Neural progenitor cell (in vitro differentiated cells): ENCODE measurements at regions not wholly inside any gene's neighbourhood (a gene's known extent, or its start where the extent isn't known, plus 50 kb on each side); places are given as distances from the start of the nearest gene placed in this dataset.
"Not testable (repeated sequence)": the region's sequence is repeated elsewhere in the genome, so short reads cannot be mapped to it uniquely, and the experiment has no call there.

Experiments used
- DNase-seq: peaks from one replicate; pipeline ENCODE4 v3.0.0-alpha.2; 2016; ENCODE audit warnings: low spot score
- H2AFZ ChIP-seq: fragments of 200-600 bp; sonication (generic); replicated peaks from 2 replicates; pipeline ENCODE4 v1.6.1; 2016; ENCODE audit warnings: antibody characterized with exemption
- H3F3A ChIP-seq: fragments of 200-600 bp; sonication (generic); 2 replicates; pipeline ENCODE4 v1.6.1; 2016; ENCODE audit warnings: antibody characterized with exemption, low read depth
- H3K27ac ChIP-seq: fragments of 200-600 bp; sonication (generic); 2 replicates; pipeline ENCODE4 v1.5.1; 2016; ENCODE audit warnings: mild to moderate bottlenecking
- H3K27me3 ChIP-seq: fragments of 200-600 bp; sonication (generic); 2 replicates; pipeline ENCODE4 v1.6.1; 2016; ENCODE audit warnings: mild to moderate bottlenecking, moderate library complexity
- H3K36me3 ChIP-seq: fragments of 200-600 bp; sonication (generic); 2 replicates; pipeline ENCODE4 v1.5.1; 2016
- H3K4me1 ChIP-seq: fragments of 200-600 bp; sonication (generic); 2 replicates; pipeline ENCODE4 v1.6.1; 2016; ENCODE audit warnings: mixed run types
- H3K4me2 ChIP-seq: fragments of 200-600 bp; sonication (generic); 2 replicates; pipeline ENCODE4 v1.6.1; 2016
- H3K4me3 ChIP-seq: fragments of 200-600 bp; sonication (generic); 2 replicates; pipeline ENCODE4 v1.5.1; 2016
- H3K79me2 ChIP-seq: fragments of 200-600 bp; sonication (generic); 2 replicates; pipeline ENCODE4 v1.6.1; 2016; ENCODE audit warnings: low read depth
- H3K9ac ChIP-seq: fragments of 200-600 bp; sonication (generic); 2 replicates; pipeline ENCODE4 v1.6.1; 2016
- H3K9me3 ChIP-seq: fragments of 200-600 bp; sonication (generic); 2 replicates; pipeline ENCODE4 v1.5.1; 2016; ENCODE audit warnings: low read depth
- H4K20me1 ChIP-seq: fragments of 200-600 bp; sonication (generic); 2 replicates; pipeline ENCODE4 v1.6.1; 2016; ENCODE audit warnings: low read depth
- H3K27ac Mint-ChIP-seq: 3 replicates; pipeline ENCODE4 v1.8.0; 2021; ENCODE audit warnings: mixed read lengths
- H3K27me3 Mint-ChIP-seq: 2 replicates; pipeline ENCODE4 v1.8.0; 2022; ENCODE audit warnings: low read depth, mild to moderate bottlenecking, inconsistent platforms, moderate library complexity, mixed read lengths; ENCODE audit not compliant: insufficient read depth
- H3K36me3 Mint-ChIP-seq: 3 replicates; pipeline ENCODE4 v1.8.0; 2021; ENCODE audit warnings: mixed read lengths
- H3K4me1 Mint-ChIP-seq: 3 replicates; pipeline ENCODE4 v1.8.0; 2021; ENCODE audit warnings: mixed read lengths
- H3K4me3 Mint-ChIP-seq: 3 replicates; pipeline ENCODE4 v1.8.0; 2021; ENCODE audit warnings: mild to moderate bottlenecking, moderate library complexity, mixed read lengths
- H3K9me3 Mint-ChIP-seq: 3 replicates; pipeline ENCODE4 v1.8.0; 2020; ENCODE audit warnings: mixed read lengths
- EZH2 ChIP-seq: fragments of 200-600 bp; sonication (generic); IDR thresholded peaks from 2 replicates; pipeline ENCODE4 v1.6.1; 2017; ENCODE audit warnings: antibody characterized with exemption, mild to moderate bottlenecking, moderate library complexity
- EZH2phosphoT487 ChIP-seq: fragments of 200-600 bp; sonication (generic); IDR thresholded peaks from 2 replicates; pipeline ENCODE4 v1.6.1; 2017; ENCODE audit warnings: antibody characterized with exemption
- TF ChIP-seq, protein P1 (sequence below): fragments of 200-600 bp; sonication (generic); IDR thresholded peaks from 2 replicates; pipeline ENCODE4 v1.5.1; 2017; ENCODE audit warnings: antibody characterized with exemption, mild to moderate bottlenecking

DNA sequence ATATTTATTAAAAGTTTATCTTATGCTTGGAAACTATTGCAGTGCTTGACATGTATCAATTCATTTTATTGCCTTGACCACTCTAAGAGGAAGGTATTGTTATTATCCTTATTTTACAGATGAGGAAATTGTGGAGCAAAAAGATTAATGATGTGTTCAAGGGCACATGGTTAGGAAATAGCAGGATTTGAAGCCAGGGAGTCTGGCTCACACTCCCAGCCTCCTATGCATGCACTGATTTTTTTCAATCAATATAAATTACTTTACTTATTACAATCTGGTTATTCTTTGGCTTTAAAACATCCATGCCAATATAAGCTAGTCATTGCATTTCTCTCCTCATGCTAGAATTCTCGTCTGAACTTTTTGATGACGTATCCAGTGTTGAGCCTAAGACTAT lies 94.2 kb upstream of the TBX5 start:
- no peak overlapping the region for H3K9ac ChIP-seq
- H3K27ac ChIP-seq: no peak overlapping the region
- no peaks in the 10 kb centered on the region for H3K9me3 ChIP-seq
- H3K36me3 Mint-ChIP-seq: no peaks in the 10 kb centered on the region
- TF ChIP-seq EZH2phosphoT487: no peak
- no peak for TF ChIP-seq EZH2
- TF ChIP-seq, protein P1, sequence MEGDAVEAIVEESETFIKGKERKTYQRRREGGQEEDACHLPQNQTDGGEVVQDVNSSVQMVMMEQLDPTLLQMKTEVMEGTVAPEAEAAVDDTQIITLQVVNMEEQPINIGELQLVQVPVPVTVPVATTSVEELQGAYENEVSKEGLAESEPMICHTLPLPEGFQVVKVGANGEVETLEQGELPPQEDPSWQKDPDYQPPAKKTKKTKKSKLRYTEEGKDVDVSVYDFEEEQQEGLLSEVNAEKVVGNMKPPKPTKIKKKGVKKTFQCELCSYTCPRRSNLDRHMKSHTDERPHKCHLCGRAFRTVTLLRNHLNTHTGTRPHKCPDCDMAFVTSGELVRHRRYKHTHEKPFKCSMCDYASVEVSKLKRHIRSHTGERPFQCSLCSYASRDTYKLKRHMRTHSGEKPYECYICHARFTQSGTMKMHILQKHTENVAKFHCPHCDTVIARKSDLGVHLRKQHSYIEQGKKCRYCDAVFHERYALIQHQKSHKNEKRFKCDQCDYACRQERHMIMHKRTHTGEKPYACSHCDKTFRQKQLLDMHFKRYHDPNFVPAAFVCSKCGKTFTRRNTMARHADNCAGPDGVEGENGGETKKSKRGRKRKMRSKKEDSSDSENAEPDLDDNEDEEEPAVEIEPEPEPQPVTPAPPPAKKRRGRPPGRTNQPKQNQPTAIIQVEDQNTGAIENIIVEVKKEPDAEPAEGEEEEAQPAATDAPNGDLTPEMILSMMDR: no peak
- H3K27ac Mint-ChIP-seq: no peak overlapping the region
- H3K4me1 Mint-ChIP-seq: peaks cover 11% of the 10 kb centered on the region
- DNase-seq: no peak
- H3K9me3 Mint-ChIP-seq: no peaks in the 10 kb centered on the region
- H2AFZ ChIP-seq: no peak overlapping the region
- no peak overlapping the region for H3K4me2 ChIP-seq
- H3K4me3 Mint-ChIP-seq: no peak overlapping the region
- H3K27me3 Mint-ChIP-seq: peaks cover 8% of the 10 kb centered on the region
- peaks cover 15% of the 10 kb centered on the region for H3K4me1 ChIP-seq
- H3K27me3 ChIP-seq: peaks cover 100% of the 10 kb centered on the region
- H3K36me3 ChIP-seq: no peaks in the 10 kb centered on the region
- no peaks in the 10 kb centered on the region for H4K20me1 ChIP-seq
- H3F3A ChIP-seq: peaks cover 9% of the 10 kb centered on the region
- H3K4me3 ChIP-seq: no peak overlapping the region
- no peaks in the 10 kb centered on the region for H3K79me2 ChIP-seq

DNA sequence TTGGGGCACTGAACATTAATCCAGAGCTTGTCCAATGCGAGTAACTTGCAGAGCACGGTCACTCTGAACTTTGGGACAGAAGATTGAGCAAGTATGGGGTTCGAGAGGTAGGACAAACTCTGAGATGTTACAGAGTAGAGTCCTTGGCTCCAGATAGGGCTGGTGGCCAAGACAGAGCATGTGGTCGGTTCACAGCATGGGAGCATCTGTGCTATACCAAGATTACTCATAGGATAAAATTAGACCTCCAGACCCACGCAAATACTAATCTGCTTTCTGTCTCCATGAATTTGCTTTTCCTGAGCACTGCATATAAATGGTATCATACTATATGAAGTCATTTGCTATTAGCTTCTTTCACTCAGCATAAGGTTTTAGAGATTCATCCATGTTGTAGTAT lies 93.4 kb upstream of the TBX5 start:
- H3K4me1 ChIP-seq: peaks cover 15% of the 10 kb centered on the region
- TF ChIP-seq, protein P1: no peak
- TF ChIP-seq EZH2: no peak
- TF ChIP-seq EZH2phosphoT487: no peak
- H3K27me3 Mint-ChIP-seq: peaks cover 11% of the 10 kb centered on the region
- no peak overlapping the region for H3K4me2 ChIP-seq
- H3F3A ChIP-seq: peaks cover 9% of the 10 kb centered on the region
- no peaks in the 10 kb centered on the region for H3K9me3 Mint-ChIP-seq
- no peak overlapping the region for H3K9ac ChIP-seq
- H3K27ac ChIP-seq: no peak overlapping the region
- H3K27me3 ChIP-seq: peaks cover 100% of the 10 kb centered on the region
- H3K27ac Mint-ChIP-seq: no peak overlapping the region
- no peak overlapping the region for H3K4me3 ChIP-seq
- H2AFZ ChIP-seq: no peak overlapping the region
- H3K4me3 Mint-ChIP-seq: no peak overlapping the region
- no peaks in the 10 kb centered on the region for H3K9me3 ChIP-seq
- H3K36me3 ChIP-seq: no peaks in the 10 kb centered on the region
- H4K20me1 ChIP-seq: no peaks in the 10 kb centered on the region
- H3K79me2 ChIP-seq: no peaks in the 10 kb centered on the region
- no peak for DNase-seq
- H3K36me3 Mint-ChIP-seq: no peaks in the 10 kb centered on the region
- peaks cover 11% of the 10 kb centered on the region for H3K4me1 Mint-ChIP-seq

DNA sequence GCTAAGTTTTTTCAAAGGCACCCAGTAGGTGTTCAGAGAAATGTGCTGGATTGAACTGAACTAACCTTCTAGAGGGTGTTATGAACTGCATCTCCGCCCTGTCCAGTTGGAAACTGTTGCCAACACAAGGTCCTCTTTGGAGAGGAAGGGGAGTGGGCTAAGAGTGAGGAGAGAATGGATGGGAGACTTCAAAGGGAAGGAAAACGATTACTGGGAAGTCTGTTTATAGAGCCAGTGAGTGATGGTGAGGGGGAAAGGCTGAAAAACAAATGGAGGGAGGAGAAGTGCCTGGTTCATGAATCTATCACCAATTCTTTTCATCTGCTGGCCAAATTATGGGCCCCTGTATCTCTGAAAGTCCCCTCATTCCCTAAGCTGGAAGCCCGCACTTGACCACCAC lies 86.0 kb upstream of the TBX5 start:
- H3K9me3 ChIP-seq: no peaks in the 10 kb centered on the region
- TF ChIP-seq, protein P1: no peak
- no peak for TF ChIP-seq EZH2phosphoT487
- TF ChIP-seq EZH2: no peak
- H3K4me1 Mint-ChIP-seq: no peaks in the 10 kb centered on the region
- no peaks in the 10 kb centered on the region for H3K36me3 Mint-ChIP-seq
- H3K4me3 Mint-ChIP-seq: no peak overlapping the region
- H3K36me3 ChIP-seq: no peaks in the 10 kb centered on the region
- no peak overlapping the region for H3K4me3 ChIP-seq
- H3K9me3 Mint-ChIP-seq: no peaks in the 10 kb centered on the region
- H3K27ac ChIP-seq: no peak overlapping the region
- no peak overlapping the region for H3K4me2 ChIP-seq
- DNase-seq: no peak
- H3K4me1 ChIP-seq: no peaks in the 10 kb centered on the region
- peaks cover 100% of the 10 kb centered on the region for H3K27me3 ChIP-seq
- no peak overlapping the region for H3K9ac ChIP-seq
- no peaks in the 10 kb centered on the region for H3F3A ChIP-seq
- H2AFZ ChIP-seq: no peak overlapping the region
- no peaks in the 10 kb centered on the region for H4K20me1 ChIP-seq
- peaks cover 32% of the 10 kb centered on the region for H3K27me3 Mint-ChIP-seq
- H3K27ac Mint-ChIP-seq: no peak overlapping the region
- H3K79me2 ChIP-seq: no peaks in the 10 kb centered on the region

DNA sequence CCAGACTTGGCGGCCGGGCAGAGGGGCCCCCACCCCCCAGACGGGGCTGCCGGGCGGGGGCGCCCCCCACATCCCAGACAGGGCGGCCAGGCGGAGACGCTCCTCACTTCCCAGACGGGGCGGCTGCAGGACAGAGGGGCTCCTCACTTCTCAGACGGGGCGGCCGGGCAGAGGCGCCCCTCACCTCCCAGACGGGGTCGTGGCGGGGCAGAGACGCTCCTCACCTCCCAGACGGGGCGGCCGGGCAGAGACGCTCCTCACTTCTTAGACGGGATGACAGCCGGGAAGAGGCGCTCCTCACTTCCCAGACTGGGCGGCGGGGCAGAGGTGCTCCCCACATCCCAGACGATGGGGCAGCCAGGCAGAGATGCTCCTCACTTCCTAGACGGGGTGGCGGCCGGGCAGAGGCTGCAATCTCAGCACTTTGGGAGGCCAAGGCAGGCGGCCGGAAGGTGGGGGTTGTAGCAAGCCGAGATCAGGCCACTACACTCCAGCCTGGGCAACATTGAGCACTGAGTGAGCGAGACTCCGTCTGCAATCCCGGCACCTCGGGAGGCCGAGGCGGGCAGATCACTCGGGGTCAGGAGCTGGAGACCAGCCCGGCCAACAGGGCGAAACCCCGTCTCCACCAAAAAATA lies 79.0 kb upstream of the TBX5 start:
- H3K4me3 Mint-ChIP-seq, H3K36me3 ChIP-seq, DNase-seq, H3K9ac ChIP-seq, H3K9me3 Mint-ChIP-seq, H3K4me1 Mint-ChIP-seq, H3K4me3 ChIP-seq, H3K9me3 ChIP-seq, H3K27ac Mint-ChIP-seq, H3K4me2 ChIP-seq, H3K36me3 Mint-ChIP-seq, H2AFZ ChIP-seq, H3K79me2 ChIP-seq, H3F3A ChIP-seq, H3K27ac ChIP-seq: not testable (repeated sequence)
- peaks cover 15% of the 10 kb centered on the region for H4K20me1 ChIP-seq
- H3K4me1 ChIP-seq: peaks cover 10% of the 10 kb centered on the region
- peaks cover 54% of the 10 kb centered on the region for H3K27me3 Mint-ChIP-seq
- H3K27me3 ChIP-seq: peaks cover 81% of the 10 kb centered on the region
